SK-N-SH (cell line): ENCODE measurements at regions not wholly inside any gene's neighbourhood (a gene's known extent, or its start where the extent isn't known, plus 50 kb on each side); places are given as distances from the start of the nearest gene placed in this dataset.

Experiments
- JUND ChIP-seq: IDR thresholded peaks from 2 replicates; pipeline ENCODE4 v1.4.0; 2012
- RFX5 ChIP-seq: IDR thresholded peaks from 2 replicates; pipeline ENCODE4 v1.6.1; 2012; ENCODE audit warnings: mild to moderate bottlenecking, improper control_type of control experiment, low read length
- TF ChIP-seq, protein P1 (sequence below): fragments of 200-600 bp; sonication (generic); IDR thresholded peaks from 2 replicates; pipeline ENCODE4 v1.6.1; 2017; ENCODE audit warnings: antibody characterized with exemption, mild to moderate bottlenecking, moderate library complexity

- TF ChIP-seq, protein P1, sequence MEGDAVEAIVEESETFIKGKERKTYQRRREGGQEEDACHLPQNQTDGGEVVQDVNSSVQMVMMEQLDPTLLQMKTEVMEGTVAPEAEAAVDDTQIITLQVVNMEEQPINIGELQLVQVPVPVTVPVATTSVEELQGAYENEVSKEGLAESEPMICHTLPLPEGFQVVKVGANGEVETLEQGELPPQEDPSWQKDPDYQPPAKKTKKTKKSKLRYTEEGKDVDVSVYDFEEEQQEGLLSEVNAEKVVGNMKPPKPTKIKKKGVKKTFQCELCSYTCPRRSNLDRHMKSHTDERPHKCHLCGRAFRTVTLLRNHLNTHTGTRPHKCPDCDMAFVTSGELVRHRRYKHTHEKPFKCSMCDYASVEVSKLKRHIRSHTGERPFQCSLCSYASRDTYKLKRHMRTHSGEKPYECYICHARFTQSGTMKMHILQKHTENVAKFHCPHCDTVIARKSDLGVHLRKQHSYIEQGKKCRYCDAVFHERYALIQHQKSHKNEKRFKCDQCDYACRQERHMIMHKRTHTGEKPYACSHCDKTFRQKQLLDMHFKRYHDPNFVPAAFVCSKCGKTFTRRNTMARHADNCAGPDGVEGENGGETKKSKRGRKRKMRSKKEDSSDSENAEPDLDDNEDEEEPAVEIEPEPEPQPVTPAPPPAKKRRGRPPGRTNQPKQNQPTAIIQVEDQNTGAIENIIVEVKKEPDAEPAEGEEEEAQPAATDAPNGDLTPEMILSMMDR: no peak
- TF ChIP-seq RFX5 (no peak), JUND (no peak)
Observed at GRCh38 chr4:26178854-26179253, 142.0 kb upstream of the RBPJ start.
